GM21390 (cell line): ENCODE measurements at regions not wholly inside any gene's neighbourhood (a gene's known extent, or its start where the extent isn't known, plus 50 kb on each side); places are given as distances from the start of the nearest gene placed in this dataset.

ENCODE experiments used
- ATAC-seq: cut with Tn5 transposase; IDR thresholded peaks from one replicate; pipeline ENCODE4 v1.9.1; 2021; ENCODE audit not compliant: unreplicated experiment

DNA sequence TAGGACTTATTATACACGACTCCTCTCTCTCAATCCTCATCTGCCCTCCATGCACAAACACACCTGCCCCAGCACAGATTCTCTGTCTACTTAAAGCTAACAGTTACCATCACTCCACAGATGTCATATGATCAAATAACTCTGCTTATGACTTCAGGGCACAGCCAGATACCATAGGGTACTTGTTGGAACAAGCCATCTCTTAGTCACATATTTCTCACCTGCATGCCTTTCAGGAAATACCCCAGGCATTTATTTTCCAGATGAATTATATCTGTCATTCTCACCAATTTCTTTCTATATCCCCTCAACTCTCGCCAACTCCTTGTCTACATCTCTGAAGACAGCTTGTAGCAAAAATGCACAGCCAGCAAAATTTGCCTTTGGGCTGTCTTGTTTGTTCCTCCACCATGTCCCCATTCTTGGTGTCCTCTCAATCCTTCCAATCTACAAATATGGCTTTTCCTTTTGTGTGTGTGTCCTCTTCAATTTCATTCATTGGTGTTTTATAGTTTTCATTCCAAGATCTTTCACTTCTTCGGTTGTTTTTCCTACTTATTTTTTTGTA lies 353.9 kb upstream of the CAMK1G start:
- ATAC-seq = no peak

DNA sequence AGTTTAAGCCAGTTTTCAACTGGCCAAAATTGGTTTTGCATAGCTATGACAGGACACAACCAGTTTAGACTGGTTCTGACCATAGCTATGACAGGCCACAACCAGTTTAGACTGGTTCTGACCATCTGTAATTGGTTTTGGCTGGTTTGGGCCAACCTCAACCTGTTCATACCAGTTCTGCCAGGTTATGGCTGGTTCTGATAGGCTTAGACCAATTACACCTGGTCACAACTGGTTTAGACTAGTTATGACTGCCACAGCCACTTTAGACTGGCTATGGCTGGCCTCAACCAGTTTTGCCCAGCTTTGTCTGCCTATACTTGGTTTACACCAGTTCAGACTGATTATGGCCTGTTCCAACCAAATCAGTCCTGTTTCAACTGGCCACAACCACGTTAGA lies 353.2 kb upstream of the CAMK1G start:
- ATAC-seq = no peak

DNA sequence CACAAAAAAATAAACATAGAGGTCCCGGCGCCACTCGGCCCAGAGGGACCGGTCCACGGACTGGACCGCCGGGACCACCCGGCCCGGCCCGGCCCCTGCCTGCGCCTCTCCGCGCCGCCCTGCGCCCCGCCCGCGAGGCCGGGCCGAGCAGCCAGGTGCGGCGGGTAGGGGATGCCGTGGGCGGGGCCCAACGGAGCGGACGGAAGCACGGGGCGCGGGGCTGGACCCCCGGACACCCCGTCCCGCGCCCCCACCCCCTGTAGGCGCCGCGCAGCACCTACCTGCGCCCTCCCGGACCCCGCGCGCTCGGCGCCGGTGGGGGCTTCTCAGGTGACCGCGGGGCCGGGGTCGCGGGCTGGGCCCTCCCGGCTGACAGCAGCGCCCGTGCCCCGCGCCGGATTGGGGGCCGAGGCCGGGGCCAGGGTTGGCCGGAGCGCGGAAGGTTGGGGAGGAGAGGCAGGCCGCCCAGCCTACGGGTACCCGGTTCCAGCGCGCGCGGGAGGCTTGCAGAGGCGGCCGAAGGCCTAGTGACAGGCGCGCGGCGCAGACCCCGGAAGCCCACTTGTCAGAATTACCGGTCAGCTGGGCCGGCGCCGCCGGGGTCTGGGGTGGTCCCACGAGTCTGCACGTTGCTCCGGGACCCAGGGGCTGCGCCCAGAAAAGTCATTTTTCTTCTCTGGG lies 351.9 kb upstream of the CAMK1G start:
- ATAC-seq = no peak

DNA sequence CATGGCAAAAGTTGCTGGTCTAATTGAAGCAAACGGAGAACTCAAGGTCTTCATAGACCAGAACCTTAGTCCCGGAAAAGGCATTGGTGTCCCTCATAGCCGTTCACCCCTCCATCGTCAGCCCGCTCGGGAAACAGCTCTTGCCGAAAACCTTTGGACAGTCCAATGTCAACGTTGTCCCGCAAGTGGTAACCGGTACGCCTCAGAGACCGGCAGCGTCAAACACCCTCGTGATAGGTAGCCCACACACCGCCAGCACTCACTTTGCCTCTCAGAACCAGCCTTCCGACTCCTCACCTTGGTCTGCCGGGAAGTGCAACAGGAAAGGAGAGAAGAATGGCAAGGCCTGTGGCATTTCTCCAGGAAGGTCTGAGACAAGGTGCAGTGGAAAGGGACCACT lies 351.3 kb upstream of the CAMK1G start:
- no peak for ATAC-seq

DNA sequence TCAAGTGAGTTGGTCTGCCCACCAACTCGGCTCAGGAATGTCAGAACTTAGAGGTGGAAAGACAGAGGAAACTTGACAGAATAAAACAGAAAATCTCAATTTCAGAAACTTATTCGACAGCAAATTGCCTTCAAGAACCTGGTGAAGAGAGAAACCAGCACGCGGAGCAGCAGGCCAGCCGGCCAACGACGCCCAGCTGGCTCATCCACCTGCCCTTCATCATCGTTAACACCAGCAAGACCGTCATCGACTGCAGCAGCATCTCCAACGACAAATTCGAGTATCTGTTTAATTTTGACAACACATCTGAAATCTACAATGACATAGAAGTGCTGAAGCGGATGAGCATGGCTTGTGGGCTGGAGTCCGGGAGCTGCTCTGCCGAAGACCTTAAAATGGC lies 350.8 kb upstream of the CAMK1G start:
- ATAC-seq = no peak

DNA sequence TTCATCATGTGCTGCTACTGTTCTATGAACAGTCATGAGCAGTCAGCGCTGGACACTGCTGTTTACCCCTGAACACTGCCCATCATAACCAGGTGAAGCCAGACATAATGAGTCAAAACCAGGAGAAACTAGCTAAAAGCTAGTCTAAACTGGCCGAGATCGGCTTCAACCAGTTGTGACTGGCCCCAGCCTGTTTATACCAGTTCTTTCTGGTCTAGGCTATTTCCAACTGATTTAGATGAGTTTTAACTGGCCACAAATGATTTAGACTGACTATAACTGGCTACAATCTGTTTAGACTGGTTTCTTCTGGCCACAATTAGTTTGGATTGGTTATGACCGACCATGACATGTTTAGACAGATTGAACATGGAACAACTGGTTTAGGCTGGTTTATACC lies 348.3 kb upstream of the CAMK1G start:
- no peak for ATAC-seq

DNA sequence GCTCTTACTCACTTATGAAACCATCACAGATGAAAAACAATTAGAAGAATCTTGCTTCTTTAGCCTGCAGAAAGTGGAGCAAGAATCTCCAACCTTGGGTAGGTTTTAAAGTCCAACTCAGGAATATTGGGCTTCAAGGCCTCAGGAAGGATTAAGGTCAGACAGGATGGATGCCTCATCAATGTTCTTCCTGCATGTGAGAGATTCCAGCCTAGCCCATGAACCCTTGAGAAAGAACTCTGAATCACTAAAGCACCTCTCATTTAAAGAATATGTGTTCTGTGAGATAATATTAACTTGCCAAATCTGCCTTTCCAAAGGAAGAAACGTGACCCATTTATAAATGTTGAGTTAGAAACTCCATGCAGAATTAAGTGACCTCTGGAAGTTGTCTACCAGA lies 345.2 kb upstream of the CAMK1G start:
- ATAC-seq = no peak

DNA sequence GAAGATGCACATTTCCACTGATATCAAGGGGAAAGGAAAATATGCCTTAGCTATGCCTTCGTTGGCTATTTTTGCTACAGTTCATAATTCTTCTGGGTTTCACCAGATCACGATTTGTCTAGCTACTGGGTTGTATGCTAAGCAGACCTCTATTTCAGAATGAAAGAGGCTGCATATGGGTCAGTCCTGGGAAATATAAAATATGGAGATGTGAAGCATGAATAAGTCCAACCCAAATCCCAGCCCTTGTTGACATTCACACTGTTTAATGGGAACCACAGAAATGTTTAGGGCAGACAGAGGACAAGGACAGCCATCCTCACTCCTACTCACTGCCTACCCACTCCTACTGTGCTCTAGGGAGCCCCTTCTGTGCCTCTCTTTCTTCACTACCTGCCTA lies 343.2 kb upstream of the CAMK1G start:
- ATAC-seq = no peak

DNA sequence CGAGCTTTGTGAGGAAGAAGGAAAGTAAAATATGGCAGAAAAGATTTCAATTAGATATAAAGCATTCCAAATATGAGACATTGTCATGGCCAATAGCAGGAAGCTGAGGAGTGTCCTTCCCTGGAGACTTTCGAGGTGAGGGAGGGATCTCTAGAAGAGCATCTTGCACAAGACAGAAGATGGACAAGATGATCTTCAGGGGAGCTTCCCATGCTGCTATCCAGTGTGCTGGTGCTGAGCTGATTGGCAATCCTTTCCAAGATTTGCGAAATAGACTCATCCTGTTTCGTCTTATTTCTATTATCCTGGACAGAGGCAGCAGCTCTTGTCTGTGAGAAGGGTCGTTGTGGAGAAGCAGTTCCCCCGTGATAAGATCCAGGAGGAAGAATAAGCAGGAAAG lies 342.0 kb upstream of the CAMK1G start:
- ATAC-seq = no peak

DNA sequence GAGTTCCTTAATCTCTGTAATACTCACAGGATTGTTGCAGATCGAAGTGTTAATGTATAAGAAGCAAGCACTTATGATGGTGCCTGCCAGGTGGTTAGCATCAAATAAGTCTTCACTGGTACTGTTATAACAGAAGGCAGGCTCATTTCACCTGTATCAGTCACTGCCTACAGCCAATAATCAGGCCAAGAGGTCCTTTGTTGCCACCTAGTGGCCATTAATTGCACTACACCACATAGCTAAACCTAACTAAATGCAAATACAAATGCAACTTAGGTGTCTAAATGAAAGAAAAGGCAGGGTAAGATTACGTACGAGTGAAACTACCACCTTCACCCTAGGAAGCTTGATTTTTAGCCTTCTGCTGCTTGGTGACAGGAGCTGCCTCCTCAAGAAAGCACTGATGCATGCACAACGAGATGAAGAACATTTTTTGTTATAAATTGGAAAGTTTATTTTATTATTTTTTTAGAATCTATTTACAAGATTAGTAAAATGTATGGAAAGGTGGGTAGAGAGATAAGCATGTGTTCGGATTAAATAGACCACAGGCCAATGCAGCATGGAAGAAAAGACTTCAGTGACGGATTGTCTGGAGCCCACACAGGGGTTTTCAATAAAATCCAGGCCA lies 334.8 kb upstream of the CAMK1G start:
- peak; percentile 90 for ATAC-seq

DNA sequence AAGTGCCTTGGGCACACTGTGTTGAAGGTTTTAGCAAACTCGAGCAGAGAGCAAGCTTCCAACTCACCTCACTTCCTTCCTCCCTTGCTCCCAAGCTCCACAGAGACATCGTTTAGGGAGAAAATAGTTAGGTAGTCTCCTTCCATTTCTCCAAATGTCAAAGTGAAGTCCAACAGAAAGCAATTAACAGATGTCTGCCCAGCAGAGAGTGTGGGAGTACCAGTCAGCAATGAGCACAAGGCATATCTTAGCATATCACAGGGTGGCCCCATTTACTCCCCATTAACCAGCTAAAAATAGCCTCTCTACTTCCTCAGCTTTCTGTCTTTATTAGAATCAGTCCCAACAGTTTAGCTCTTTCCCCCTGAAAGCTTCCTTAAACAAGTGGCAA lies 334.2 kb upstream of the CAMK1G start:
- ATAC-seq = no peak

DNA sequence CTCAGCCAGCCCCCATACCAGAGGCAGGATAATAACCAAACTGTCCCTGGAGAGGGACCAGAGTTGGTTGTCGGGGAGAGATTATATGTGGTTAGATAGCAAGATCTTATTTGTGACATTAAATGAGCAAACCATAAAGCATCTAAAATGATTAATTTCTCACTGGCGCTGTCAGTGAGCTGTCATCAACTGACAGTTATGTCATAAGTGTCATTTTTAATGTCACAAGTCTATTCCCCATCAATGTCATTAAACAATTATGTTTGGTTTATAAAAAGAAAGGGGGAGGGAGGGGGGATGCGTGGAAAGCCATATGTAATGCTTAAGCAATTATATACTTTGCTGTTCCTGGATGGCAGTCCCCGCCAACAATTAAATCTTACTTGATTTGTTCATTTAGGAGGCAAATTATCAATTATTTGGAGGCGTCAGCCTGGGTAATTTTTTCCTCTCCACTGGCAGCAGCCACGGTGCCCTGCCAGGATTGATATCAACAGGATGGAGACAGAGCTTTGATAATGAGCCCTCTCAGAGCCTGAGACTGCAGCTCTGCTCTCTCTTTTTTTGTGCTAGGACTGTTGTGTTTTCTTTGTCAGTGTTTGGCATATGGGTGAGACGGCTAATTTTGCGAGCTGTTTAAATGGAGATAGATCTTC lies 333.6 kb upstream of the CAMK1G start:
- ATAC-seq = no peak

DNA sequence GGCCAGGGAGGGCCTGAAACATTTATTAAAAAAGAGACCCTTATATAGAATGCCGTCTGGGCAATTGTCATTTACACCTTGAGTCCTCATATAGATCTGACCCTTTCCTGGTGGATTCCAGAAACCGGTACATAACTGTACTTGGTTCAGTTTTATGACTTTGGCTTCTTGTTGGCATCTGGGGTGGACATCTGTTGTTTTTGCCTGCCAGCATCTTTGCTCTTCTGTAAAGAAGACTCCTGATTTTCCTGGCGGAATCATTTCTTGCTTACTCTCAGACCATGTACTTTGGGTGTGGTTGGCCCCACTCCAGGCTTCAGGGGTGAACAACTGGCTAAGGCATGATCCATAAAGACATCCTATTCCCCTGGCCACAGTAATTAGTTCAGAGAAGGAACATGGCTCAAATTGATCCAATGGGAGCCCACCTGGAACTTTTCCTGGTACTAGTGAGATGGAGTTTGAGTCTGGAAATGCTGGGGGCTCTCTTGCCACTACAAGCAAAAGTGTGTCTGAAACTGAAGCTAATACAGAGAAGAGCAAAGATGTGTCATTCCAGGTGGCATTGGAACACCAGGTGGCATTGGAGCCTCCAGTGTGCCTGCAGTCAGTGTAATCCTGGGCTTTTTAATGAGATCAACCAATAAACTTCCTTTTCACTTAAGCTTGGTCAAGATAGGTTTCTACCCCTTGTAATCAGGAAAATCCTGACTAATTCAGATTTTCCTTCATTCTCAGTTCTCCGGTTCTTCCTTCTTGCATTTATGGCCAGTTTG lies 332.5 kb upstream of the CAMK1G start:
- ATAC-seq = no peak

DNA sequence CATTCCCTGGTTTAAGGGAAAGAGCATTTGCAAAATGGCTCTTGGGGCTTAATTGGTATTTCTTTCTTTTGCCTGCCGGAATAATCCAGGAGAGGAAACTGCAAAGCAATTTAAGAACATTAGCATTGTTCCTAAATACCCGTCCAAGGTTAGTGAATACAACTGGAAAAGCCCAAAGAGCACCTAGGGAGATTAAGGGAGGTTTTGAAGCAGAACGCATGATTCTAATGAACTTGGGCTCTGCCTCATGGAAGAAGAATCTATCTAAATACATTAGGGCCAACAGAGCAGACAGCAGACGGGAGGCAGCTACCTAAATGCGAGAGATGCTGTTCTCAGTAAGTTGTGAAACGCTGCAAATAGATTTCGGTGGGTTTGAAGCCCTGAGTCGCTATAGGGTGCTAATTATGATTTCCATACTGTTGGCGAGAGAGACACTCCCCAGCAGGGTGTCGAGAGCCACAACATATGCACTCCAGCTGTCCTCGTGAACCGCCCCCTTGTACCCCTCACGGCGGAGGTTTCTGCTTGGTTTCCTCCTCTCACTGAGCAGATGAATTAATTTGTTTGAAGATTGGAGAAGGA lies 326.7 kb upstream of the CAMK1G start:
- ATAC-seq = no peak

DNA sequence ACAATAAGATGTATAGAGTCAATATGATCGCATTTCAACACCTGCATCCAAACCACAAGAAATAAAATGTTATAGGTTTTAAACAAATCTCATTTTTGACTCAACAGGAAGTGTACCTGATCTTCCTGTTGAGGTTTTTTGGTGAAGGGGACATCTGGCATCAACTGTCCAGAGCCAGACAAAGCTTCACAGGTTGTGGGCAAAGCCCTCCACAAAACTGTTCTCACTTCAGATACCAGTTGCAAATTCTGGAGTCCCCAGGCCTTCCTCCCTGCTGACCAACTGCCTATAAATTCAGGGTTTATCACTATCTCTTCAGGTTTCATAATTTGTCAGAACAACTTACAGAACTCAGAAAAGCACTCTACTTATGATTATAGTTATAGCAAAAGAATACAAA lies 326.1 kb upstream of the CAMK1G start:
- no peak for ATAC-seq

DNA sequence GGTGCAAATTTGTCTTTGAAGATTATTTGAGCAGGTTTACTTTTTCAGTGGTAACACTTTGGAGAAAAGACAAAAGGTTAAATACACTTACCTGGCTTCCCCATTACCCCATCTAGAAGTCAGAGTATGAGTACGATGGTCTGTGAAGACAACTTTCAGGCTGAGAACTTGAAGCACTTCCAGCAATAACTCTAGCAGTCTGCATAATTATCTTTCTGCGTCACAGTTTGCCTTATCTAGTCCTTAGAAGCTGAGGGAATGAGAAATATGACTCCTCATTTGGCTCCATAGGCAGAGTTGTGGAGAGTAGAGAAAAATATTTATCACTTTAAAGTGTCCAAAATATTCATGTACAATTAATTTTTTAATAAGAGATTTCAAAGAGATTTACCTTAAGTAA lies 323.4 kb upstream of the CAMK1G start:
- ATAC-seq = no peak

DNA sequence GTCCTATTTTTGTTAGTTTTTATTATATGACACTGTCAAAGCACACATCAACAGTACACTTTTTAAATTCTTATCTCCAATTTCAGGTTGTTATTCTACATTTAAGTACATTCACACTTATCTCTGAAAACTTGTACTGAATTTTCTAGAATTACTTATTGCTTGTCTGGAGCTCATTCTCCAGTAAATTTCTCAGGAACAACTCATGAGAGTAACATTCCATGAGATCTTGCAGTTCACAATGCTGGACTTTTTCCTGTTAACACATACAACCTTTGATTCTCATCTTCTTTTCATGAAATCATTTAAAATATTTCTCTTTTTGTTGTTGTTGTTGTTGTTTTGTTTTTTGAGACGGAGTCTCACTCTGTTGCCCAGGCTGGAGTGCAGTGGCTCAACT lies 320.9 kb upstream of the CAMK1G start:
- ATAC-seq = no peak

DNA sequence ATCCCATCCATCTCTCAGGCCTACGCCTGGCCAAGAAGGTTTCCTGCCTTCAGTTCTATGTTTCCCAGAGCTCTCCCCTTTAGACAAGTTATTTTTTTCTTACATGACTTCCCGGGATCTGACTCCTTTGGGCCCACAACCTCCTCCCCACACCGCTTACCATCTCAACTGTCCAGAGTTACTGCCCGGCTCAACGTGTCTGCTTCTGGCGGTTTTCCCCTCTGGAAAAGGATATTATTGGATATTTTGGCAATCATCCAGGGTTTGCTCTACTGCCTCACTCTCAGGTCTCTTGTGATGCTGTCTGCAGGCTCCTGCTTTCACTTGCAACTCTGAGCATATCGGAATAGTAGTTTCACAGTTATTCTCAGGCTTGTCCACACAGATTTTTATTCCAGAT lies 318.2 kb upstream of the CAMK1G start:
- no peak for ATAC-seq

DNA sequence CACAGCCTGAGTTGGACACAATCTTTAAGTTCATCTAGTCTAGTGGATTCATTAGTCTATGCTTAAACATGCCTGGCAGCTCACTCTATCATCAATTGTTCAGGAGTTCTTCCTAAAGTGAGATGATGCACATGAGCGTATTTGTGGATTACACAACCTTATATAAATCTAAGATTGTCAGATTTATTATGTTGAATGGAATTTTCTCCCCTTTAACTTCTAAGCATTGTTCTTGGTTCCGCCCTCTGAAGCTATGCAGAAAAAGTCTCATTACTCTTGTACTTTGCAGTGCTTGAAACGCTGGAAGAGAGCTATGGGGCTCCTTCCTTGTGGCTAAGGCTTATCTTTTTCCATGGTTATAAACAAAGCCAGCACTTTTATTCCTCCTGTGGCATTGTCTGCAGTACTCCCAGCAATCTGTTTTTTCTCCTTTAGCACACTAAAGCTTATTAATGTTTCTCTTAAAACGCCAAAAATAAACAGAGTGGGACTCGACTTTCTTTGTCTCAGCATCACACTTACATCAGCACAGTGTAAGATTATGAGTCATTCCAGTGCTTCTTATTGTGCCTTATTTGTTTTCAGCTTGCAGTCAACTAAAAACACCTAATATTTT lies 316.8 kb upstream of the CAMK1G start:
- ATAC-seq = no peak

DNA sequence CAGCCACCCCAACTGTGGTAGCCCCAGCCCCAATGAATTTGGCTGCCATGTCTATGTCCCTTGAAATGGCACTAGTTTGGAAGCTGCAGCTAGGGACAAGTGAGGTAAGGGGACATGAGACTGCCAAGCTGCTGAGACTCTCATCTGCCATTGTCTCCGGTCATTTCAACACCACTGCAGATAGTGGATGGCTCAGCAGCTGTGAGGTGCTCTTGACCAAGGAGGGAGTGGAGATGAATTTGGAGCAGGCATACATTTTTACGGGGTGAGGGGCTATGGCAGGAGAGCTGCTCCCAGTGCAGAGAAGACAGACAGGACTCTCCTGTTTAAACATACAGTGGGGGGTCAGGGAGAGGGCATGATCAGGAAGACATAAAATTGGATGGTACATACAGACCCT lies 315.5 kb upstream of the CAMK1G start:
- no peak for ATAC-seq

DNA sequence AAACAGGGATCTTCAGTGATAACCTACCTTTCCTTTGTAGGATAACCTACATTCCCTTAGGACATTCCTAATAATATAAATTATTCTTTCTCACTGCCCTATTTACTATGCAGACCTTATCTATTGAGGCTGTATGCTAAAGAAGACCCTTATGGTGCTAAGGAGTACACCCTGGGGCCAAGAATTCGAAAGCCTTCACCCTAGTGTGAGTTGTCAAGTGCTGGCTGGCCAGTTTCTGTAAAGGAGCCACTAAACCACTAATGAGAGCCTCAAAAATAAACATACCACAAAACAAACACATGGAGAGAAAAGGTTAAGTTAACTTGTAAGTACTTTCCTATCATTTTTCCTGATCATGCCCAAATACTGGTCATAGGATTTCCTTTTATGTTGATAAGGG lies 315.0 kb upstream of the CAMK1G start:
- ATAC-seq = no peak
